GM23338 (cell line): ENCODE measurements at regions not wholly inside any gene's neighbourhood (a gene's known extent, or its start where the extent isn't known, plus 50 kb on each side); places are given as distances from the start of the nearest gene placed in this dataset.
A peak's percentile ranks its signal among the peaks of the same experiment; 100 is the strongest.
"Not testable (repeated sequence)": the region's sequence is repeated elsewhere in the genome, so short reads cannot be mapped to it uniquely, and the experiment has no call there.

Experiments used
- ATAC-seq: fragments of 200-7000 bp; cut with Tn5 transposase; 3 replicates; pipeline ENCODE4 v1.9.1; 2020
- DNase-seq: peaks from one replicate; pipeline ENCODE4 v3.0.0-alpha.2; 2015; ENCODE audit warnings: low spot score
- H2AFZ ChIP-seq: fragments of 200-600 bp; sonication (generic); 2 replicates; pipeline ENCODE4 v1.8.0; 2016; ENCODE audit warnings: antibody characterized with exemption, mild to moderate bottlenecking, moderate library complexity
- H3F3A ChIP-seq: fragments of 200-600 bp; sonication (generic); replicated peaks from 2 replicates; pipeline ENCODE4 v1.8.0; 2017; ENCODE audit warnings: antibody characterized with exemption, mixed run types, low read depth
- H3K27ac ChIP-seq: fragments of 200-600 bp; sonication (generic); 2 replicates; pipeline ENCODE4 v1.6.1; 2016; ENCODE audit warnings: low read depth
- H3K27me3 ChIP-seq: fragments of 200-600 bp; sonication (generic); 2 replicates; pipeline ENCODE4 v1.8.0; 2016; ENCODE audit warnings: mild to moderate bottlenecking, mixed run types, moderate library complexity; ENCODE audit not compliant: insufficient read depth
- H3K36me3 ChIP-seq: fragments of 200-600 bp; sonication (generic); 2 replicates; pipeline ENCODE4 v1.8.0; 2016; ENCODE audit warnings: mild to moderate bottlenecking; ENCODE audit not compliant: insufficient read depth
- H3K4me1 ChIP-seq: fragments of 200-600 bp; sonication (generic); 2 replicates; pipeline ENCODE4 v1.8.0; 2016; ENCODE audit warnings: mild to moderate bottlenecking, moderate library complexity; ENCODE audit not compliant: insufficient read depth
- H3K4me2 ChIP-seq: fragments of 200-600 bp; sonication (generic); 2 replicates; pipeline ENCODE4 v1.7.1; 2017; ENCODE audit warnings: mixed run types
- H3K4me3 ChIP-seq: fragments of 200-600 bp; sonication (generic); 2 replicates; pipeline ENCODE4 v1.6.1; 2016; ENCODE audit warnings: mixed run types
- H3K79me2 ChIP-seq: fragments of 200-600 bp; sonication (generic); replicated peaks from 2 replicates; pipeline ENCODE4 v1.8.0; 2017; ENCODE audit warnings: mild to moderate bottlenecking; ENCODE audit not compliant: insufficient read depth
- H3K9me2 ChIP-seq: fragments of 200-600 bp; sonication (generic); 2 replicates; pipeline ENCODE4 v1.8.0; 2017; ENCODE audit not compliant: insufficient read depth
- H4K20me1 ChIP-seq: fragments of 200-600 bp; sonication (generic); replicated peaks from 2 replicates; pipeline ENCODE4 v1.8.0; 2017; ENCODE audit warnings: mild to moderate bottlenecking; ENCODE audit not compliant: insufficient read depth
- H3K27ac Mint-ChIP-seq: 2 replicates; pipeline ENCODE4 v1.8.0; 2020; ENCODE audit warnings: inconsistent platforms, mild to moderate bottlenecking, moderate library complexity, mixed read lengths
- H3K27me3 Mint-ChIP-seq: 3 replicates; pipeline ENCODE4 v1.8.0; 2022; ENCODE audit warnings: low read depth, mild to moderate bottlenecking, moderate library complexity, mixed read lengths, inconsistent platforms; ENCODE audit not compliant: insufficient read depth, poor library complexity
- H3K36me3 Mint-ChIP-seq: 3 replicates; pipeline ENCODE4 v1.8.0; 2021; ENCODE audit warnings: low read depth, mild to moderate bottlenecking, inconsistent platforms, moderate library complexity, mixed read lengths
- H3K4me1 Mint-ChIP-seq: 3 replicates; pipeline ENCODE4 v1.8.0; 2020; ENCODE audit warnings: mild to moderate bottlenecking, inconsistent platforms, mixed read lengths
- H3K4me3 Mint-ChIP-seq: 3 replicates; pipeline ENCODE4 v1.8.0; 2021; ENCODE audit warnings: moderate library complexity, mild to moderate bottlenecking, inconsistent platforms, mixed read lengths
- H3K9me3 Mint-ChIP-seq: 3 replicates; pipeline ENCODE4 v1.8.0; 2020; ENCODE audit warnings: moderate library complexity, mild to moderate bottlenecking, inconsistent platforms, mixed read lengths
- POLR2AphosphoS5 ChIP-seq: IDR thresholded peaks from 2 replicates; pipeline ENCODE4 v1.6.1; 2016; ENCODE audit warnings: antibody characterized with exemption, low read depth
- ZNF462 ChIP-seq: fragments of 250-450 bp; sonication (Bioruptor Pico); IDR thresholded peaks from 2 replicates; pipeline ENCODE4 v1.5.0; 2020; ENCODE audit warnings: mild to moderate bottlenecking, moderate library complexity

GRCh38 chr2:7876445-7876844 lies 805.4 kb upstream of the ID2 start:
- Histone ChIP-seq H3K79me2 (peaks cover 26% of the 10 kb centered on the region), H3K4me1 (peaks cover 43% of the 10 kb centered on the region), H3K27ac (peak overlapping the region; percentile 97), H3K4me3 (peak overlapping the region; percentile 56; the same call in 1 of the 2 replicates), H3K4me2 (peak overlapping the region; percentile 73)
- Mint-ChIP-seq H3K4me1 (peaks cover 49% of the 10 kb centered on the region), H3K27ac (peak overlapping the region; percentile 90), H3K36me3 (peaks cover 16% of the 10 kb centered on the region), H3K4me3 (peak overlapping the region; percentile 45)
- not testable (repeated sequence) for H3F3A ChIP-seq, H2AFZ ChIP-seq, H3K27me3 ChIP-seq, H3K9me3 Mint-ChIP-seq, H3K9me2 ChIP-seq, H3K27me3 Mint-ChIP-seq, H4K20me1 ChIP-seq, H3K36me3 ChIP-seq, ATAC-seq
- DNase-seq: peak; percentile 71
- TF ChIP-seq POLR2AphosphoS5: peak; percentile 38

GRCh38 chr2:7878266-7878665 lies 803.6 kb upstream of the ID2 start:
- H3K4me1 Mint-ChIP-seq: peaks cover 57% of the 10 kb centered on the region
- DNase-seq, H3K27me3 Mint-ChIP-seq, H2AFZ ChIP-seq, H3F3A ChIP-seq, H3K9me3 Mint-ChIP-seq, ATAC-seq, H4K20me1 ChIP-seq, H3K27me3 ChIP-seq: not testable (repeated sequence)
- peaks cover 17% of the 10 kb centered on the region for H3K36me3 ChIP-seq
- peaks cover 15% of the 10 kb centered on the region; the same call in 1 of the 2 replicates for H3K9me2 ChIP-seq
- H3K4me3 ChIP-seq: peak overlapping the region; percentile 56
- H3K36me3 Mint-ChIP-seq: peaks cover 35% of the 10 kb centered on the region
- TF ChIP-seq ZNF462 (CRISPR knock-in tag) (0 out of 2 replicates have a peak, but pooled peaks have one; percentile 50), POLR2AphosphoS5 (peak; percentile 59; the same call in 1 of the 2 replicates)
- peaks cover 31% of the 10 kb centered on the region for H3K4me1 ChIP-seq
- peak overlapping the region; percentile 71 for H3K4me3 Mint-ChIP-seq
- H3K4me2 ChIP-seq: peak overlapping the region; percentile 80
- peaks cover 44% of the 10 kb centered on the region for H3K79me2 ChIP-seq
- H3K27ac Mint-ChIP-seq: peak overlapping the region; percentile 98
- peak overlapping the region; percentile 99 for H3K27ac ChIP-seq
